OCI-LY1 (cell line): ENCODE measurements at regions not wholly inside any gene's neighbourhood (a gene's known extent, or its start where the extent isn't known, plus 50 kb on each side); places are given as distances from the start of the nearest gene placed in this dataset.

Experiments
- CTCF ChIP-seq: fragments of 200-600 bp; sonication (generic), shearing (Covaris generic); IDR thresholded peaks from 2 replicates; pipeline ENCODE4 v1.5.1; 2017; ENCODE audit warnings: mild to moderate bottlenecking, antibody characterized with exemption, low read length, moderate library complexity, mixed read lengths
- EZH2 ChIP-seq: fragments of 200-600 bp; sonication (generic), shearing (Covaris generic); IDR thresholded peaks from 2 replicates; pipeline ENCODE4 v1.8.0; 2017; ENCODE audit warnings: borderline replicate concordance, mixed run types, mild to moderate bottlenecking, antibody characterized with exemption, low read length, moderate library complexity, mixed read lengths

GRCh38 chr20:51319522-51319921, 223.0 kb downstream of the NFATC2 start:
- TF ChIP-seq CTCF = no peak
- no peak for TF ChIP-seq EZH2
